Mesendoderm (in vitro differentiated cells): ENCODE measurements at regions not wholly inside any gene's neighbourhood (a gene's known extent, or its start where the extent isn't known, plus 50 kb on each side); places are given as distances from the start of the nearest gene placed in this dataset.

Experiments
- DNase-seq: peaks from one replicate; pipeline ENCODE4 v3.0.0; 2013
- H2AK5ac ChIP-seq: 2 replicates; pipeline ENCODE4 v1.6.1; 2013; ENCODE audit warnings: low read length, inconsistent platforms
- H2BK120ac ChIP-seq: 2 replicates; pipeline ENCODE4 v1.6.1; 2013; ENCODE audit warnings: low read depth, mild to moderate bottlenecking, low read length, moderate library complexity, mixed read lengths
- H2BK15ac ChIP-seq: replicated peaks from 2 replicates; pipeline ENCODE4 v1.6.1; 2013; ENCODE audit warnings: low read depth, mild to moderate bottlenecking, moderate library complexity
- H2BK5ac ChIP-seq: 2 replicates; pipeline ENCODE4 v1.6.1; 2013; ENCODE audit warnings: low read length, inconsistent platforms
- H3K18ac ChIP-seq: 2 replicates; pipeline ENCODE4 v1.6.1; 2013; ENCODE audit warnings: mild to moderate bottlenecking, low read length, mixed read lengths
- H3K23ac ChIP-seq: one replicate; pipeline ENCODE4 v1.6.1; 2013; ENCODE audit warnings: low read length
- H3K27ac ChIP-seq: 2 replicates; pipeline ENCODE4 v1.5.1; 2013; ENCODE audit warnings: low read depth, mild to moderate bottlenecking, inconsistent platforms, low read length, moderate library complexity
- H3K27me3 ChIP-seq: 2 replicates; pipeline ENCODE4 v1.6.1; 2013; ENCODE audit warnings: low read length, control low read depth, mild to moderate bottlenecking, inconsistent platforms; ENCODE audit not compliant: insufficient read depth, poor library complexity
- H3K36me3 ChIP-seq: 2 replicates; pipeline ENCODE4 v1.6.1; 2013; ENCODE audit warnings: low read length, inconsistent platforms; ENCODE audit not compliant: control insufficient read depth, insufficient read depth
- H3K4ac ChIP-seq: one replicate; pipeline ENCODE4 v1.6.1; 2013; ENCODE audit warnings: low read depth, mild to moderate bottlenecking, low read length, moderate library complexity
- H3K4me1 ChIP-seq: 2 replicates; pipeline ENCODE4 v1.6.1; 2013; ENCODE audit warnings: low read depth, low read length, inconsistent platforms; ENCODE audit not compliant: control insufficient read depth
- H3K4me2 ChIP-seq: 2 replicates; pipeline ENCODE4 v1.6.1; 2013; ENCODE audit warnings: low read length
- H3K4me3 ChIP-seq: 2 replicates; pipeline ENCODE4 v1.5.1; 2013; ENCODE audit warnings: mild to moderate bottlenecking, low read length
- H3K56ac ChIP-seq: one replicate; pipeline ENCODE4 v1.6.1; 2013; ENCODE audit warnings: low read length
- H3K79me1 ChIP-seq: 2 replicates; pipeline ENCODE4 v1.6.1; 2013; ENCODE audit warnings: low read length, inconsistent platforms
- H3K79me2 ChIP-seq: 2 replicates; pipeline ENCODE4 v1.6.1; 2013; ENCODE audit warnings: mild to moderate bottlenecking, low read length; ENCODE audit not compliant: control insufficient read depth, insufficient read depth
- H3K9ac ChIP-seq: 2 replicates; pipeline ENCODE4 v1.6.1; 2013; ENCODE audit warnings: low read length, inconsistent platforms
- H4K5ac ChIP-seq: one replicate; pipeline ENCODE4 v1.6.1; 2013; ENCODE audit warnings: low read length
- H4K8ac ChIP-seq: one replicate; pipeline ENCODE4 v1.6.1; 2013; ENCODE audit warnings: low read depth, mild to moderate bottlenecking, control low read depth, low read length, moderate library complexity
- WGBS: extraction: QIAGEN DNeasy Blood & Tissue Kit; methylation state at CpG from one replicate; pipeline ENCODE4 v1.1.7; 2013; ENCODE audit warnings: low lambda C conversion rate, missing lambda C conversion rate; ENCODE audit not compliant: insufficient coverage; ENCODE audit errors: extremely low coverage; 5-methylcytosine and 5-hydroxymethylcytosine counted together

GRCh38 chr2:157971702-157972101 is 95.6 kb upstream of the ACVR1 start:
- Histone ChIP-seq H3K4me1 (no peaks in the 10 kb centered on the region), H2BK15ac (no peak overlapping the region), H4K8ac (no peak overlapping the region), H3K27me3 (no peaks in the 10 kb centered on the region), H3K4ac (no peak overlapping the region), H3K36me3 (no peaks in the 10 kb centered on the region), H3K18ac (no peak overlapping the region), H2BK120ac (no peak overlapping the region), H2BK5ac (no peak overlapping the region), H3K9ac (no peak overlapping the region), H3K79me1 (no peaks in the 10 kb centered on the region), H3K4me2 (no peak overlapping the region), H3K23ac (no peak overlapping the region), H2AK5ac (no peak overlapping the region), H3K27ac (peak overlapping the region; percentile 30), H3K4me3 (no peak overlapping the region), H4K5ac (no peak overlapping the region), H3K56ac (no peak overlapping the region), H3K79me2 (no peaks in the 10 kb centered on the region)
- DNase-seq, result peak; percentile 69

GRCh38 chr2:157967856-157968255 is 91.7 kb upstream of the ACVR1 start:
- Histone ChIP-seq H2BK15ac (no peak overlapping the region), H3K23ac (no peak overlapping the region), H3K4me1 (no peaks in the 10 kb centered on the region), H3K56ac (no peak overlapping the region), H3K79me2 (no peaks in the 10 kb centered on the region), H3K27ac (no peak overlapping the region), H3K9ac (no peak overlapping the region), H3K79me1 (no peaks in the 10 kb centered on the region), H3K4me2 (no peak overlapping the region), H3K4me3 (no peak overlapping the region), H4K5ac (no peak overlapping the region), H2AK5ac (no peak overlapping the region), H3K4ac (no peak overlapping the region), H3K36me3 (no peaks in the 10 kb centered on the region), H3K27me3 (no peaks in the 10 kb centered on the region), H2BK120ac (no peak overlapping the region), H3K18ac (no peak overlapping the region), H4K8ac (no peak overlapping the region), H2BK5ac (no peak overlapping the region)
- no peak for DNase-seq
- no CpG with 5 or more reads among the region's 21 CpGs for WGBS

- Histone ChIP-seq H3K36me3 (no peaks in the 10 kb centered on the region), H4K5ac (no peak overlapping the region), H3K9ac (no peak overlapping the region), H3K4me3 (no peak overlapping the region), H3K56ac (no peak overlapping the region), H2BK15ac (no peak overlapping the region), H3K23ac (no peak overlapping the region), H3K4ac (no peak overlapping the region), H3K79me2 (no peaks in the 10 kb centered on the region), H2AK5ac (no peak overlapping the region), H3K27ac (no peak overlapping the region), H3K4me1 (no peaks in the 10 kb centered on the region), H3K4me2 (no peak overlapping the region), H3K27me3 (no peaks in the 10 kb centered on the region), H3K18ac (no peak overlapping the region), H2BK5ac (no peak overlapping the region), H3K79me1 (no peaks in the 10 kb centered on the region), H4K8ac (no peak overlapping the region), H2BK120ac (no peak overlapping the region)
- no peak for DNase-seq
- WGBS, result no CpG with 5 or more reads among the region's 3 CpGs
Observed at GRCh38 chr2:157959249-157959648, 83.1 kb upstream of the ACVR1 start.

- no peak overlapping the region for H2AK5ac ChIP-seq
- H3K23ac ChIP-seq, result no peak overlapping the region
- no peak overlapping the region for H3K18ac ChIP-seq
- no CpG with 5 or more reads among the region's 3 CpGs for WGBS
- no peaks in the 10 kb centered on the region for H3K79me1 ChIP-seq
- H3K4ac ChIP-seq, result no peak overlapping the region
- no peak overlapping the region for H4K8ac ChIP-seq
- H3K79me2 ChIP-seq, result no peaks in the 10 kb centered on the region
- no peak overlapping the region for H4K5ac ChIP-seq
- no peaks in the 10 kb centered on the region for H3K4me1 ChIP-seq
- no peak overlapping the region for H2BK5ac ChIP-seq
- H3K27me3 ChIP-seq, result no peaks in the 10 kb centered on the region
- no peak overlapping the region for H3K9ac ChIP-seq
- no peak overlapping the region for H3K4me2 ChIP-seq
- no peak overlapping the region for H3K27ac ChIP-seq
- no peak overlapping the region for H3K56ac ChIP-seq
- no peak overlapping the region for H2BK120ac ChIP-seq
- no peak overlapping the region for H3K4me3 ChIP-seq
- DNase-seq, result no peak
- H3K36me3 ChIP-seq, result no peaks in the 10 kb centered on the region
- no peak overlapping the region for H2BK15ac ChIP-seq
Observed at GRCh38 chr2:157957596-157957995, 81.5 kb upstream of the ACVR1 start.

- no peaks in the 10 kb centered on the region for H3K27me3 ChIP-seq
- H3K4me2 ChIP-seq, result no peak overlapping the region
- H3K9ac ChIP-seq, result no peak overlapping the region
- no peak for DNase-seq
- no CpG with 5 or more reads among the region's 4 CpGs for WGBS
- H4K8ac ChIP-seq, result no peak overlapping the region
- no peaks in the 10 kb centered on the region for H3K4me1 ChIP-seq
- H3K4me3 ChIP-seq, result no peak overlapping the region
- H3K23ac ChIP-seq, result no peak overlapping the region
- no peak overlapping the region for H2BK120ac ChIP-seq
- no peak overlapping the region for H2BK15ac ChIP-seq
- H3K27ac ChIP-seq, result no peak overlapping the region
- H3K4ac ChIP-seq, result no peak overlapping the region
- no peak overlapping the region for H3K18ac ChIP-seq
- H3K79me1 ChIP-seq, result no peaks in the 10 kb centered on the region
- H3K56ac ChIP-seq, result no peak overlapping the region
- no peaks in the 10 kb centered on the region for H3K36me3 ChIP-seq
- H2BK5ac ChIP-seq, result no peak overlapping the region
- H2AK5ac ChIP-seq, result no peak overlapping the region
- H4K5ac ChIP-seq, result no peak overlapping the region
- no peaks in the 10 kb centered on the region for H3K79me2 ChIP-seq
Observed at GRCh38 chr2:157952558-157952957, 76.4 kb upstream of the ACVR1 start.

- no peaks in the 10 kb centered on the region for H3K27me3 ChIP-seq
- no peak overlapping the region for H3K4me3 ChIP-seq
- H3K79me2 ChIP-seq, result no peaks in the 10 kb centered on the region
- no peak overlapping the region for H2BK120ac ChIP-seq
- H3K23ac ChIP-seq, result no peak overlapping the region
- DNase-seq, result no peak
- H3K4ac ChIP-seq, result no peak overlapping the region
- no peak overlapping the region for H2BK15ac ChIP-seq
- no peak overlapping the region for H3K4me2 ChIP-seq
- H3K79me1 ChIP-seq, result no peaks in the 10 kb centered on the region
- no peak overlapping the region for H3K27ac ChIP-seq
- no peak overlapping the region for H3K56ac ChIP-seq
- no peak overlapping the region for H3K9ac ChIP-seq
- H4K8ac ChIP-seq, result no peak overlapping the region
- H2AK5ac ChIP-seq, result no peak overlapping the region
- no peak overlapping the region for H2BK5ac ChIP-seq
- H4K5ac ChIP-seq, result no peak overlapping the region
- no peaks in the 10 kb centered on the region for H3K36me3 ChIP-seq
- H3K4me1 ChIP-seq, result no peaks in the 10 kb centered on the region
- H3K18ac ChIP-seq, result no peak overlapping the region
Observed at GRCh38 chr2:157948856-157949255, 72.7 kb upstream of the ACVR1 start.
